ENCODE measurements at regions not wholly inside any gene's neighbourhood (a gene's known extent, or its start where the extent isn't known, plus 50 kb on each side); places are given as distances from the start of the nearest gene placed in this dataset.

DNA sequence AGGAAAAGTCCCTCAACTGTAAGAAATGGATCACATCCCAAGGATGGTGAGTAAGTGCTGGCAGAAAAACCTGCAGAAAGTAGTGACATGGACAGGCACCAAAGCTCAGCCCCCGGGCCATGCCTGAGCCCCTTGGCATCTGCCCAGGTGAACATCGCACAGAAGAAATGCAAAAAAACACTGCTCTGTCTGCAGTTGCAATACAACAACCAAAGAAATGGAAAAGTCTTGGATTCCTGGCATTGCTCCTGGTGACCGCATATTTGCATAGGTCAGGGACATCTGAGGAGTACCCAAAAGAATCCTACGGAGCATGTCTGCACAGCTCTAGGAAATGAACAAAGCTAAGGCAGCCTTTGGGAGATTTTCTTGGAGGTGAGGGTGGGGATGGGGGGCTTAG, 63.1 kb upstream of the PTPRT start:
- Mint-ChIP-seq H3K27me3 (peaks cover 33% of the 10 kb centered on the region), H3K9me3 (no peaks in the 10 kb centered on the region)
- TF ChIP-seq, protein P1, sequence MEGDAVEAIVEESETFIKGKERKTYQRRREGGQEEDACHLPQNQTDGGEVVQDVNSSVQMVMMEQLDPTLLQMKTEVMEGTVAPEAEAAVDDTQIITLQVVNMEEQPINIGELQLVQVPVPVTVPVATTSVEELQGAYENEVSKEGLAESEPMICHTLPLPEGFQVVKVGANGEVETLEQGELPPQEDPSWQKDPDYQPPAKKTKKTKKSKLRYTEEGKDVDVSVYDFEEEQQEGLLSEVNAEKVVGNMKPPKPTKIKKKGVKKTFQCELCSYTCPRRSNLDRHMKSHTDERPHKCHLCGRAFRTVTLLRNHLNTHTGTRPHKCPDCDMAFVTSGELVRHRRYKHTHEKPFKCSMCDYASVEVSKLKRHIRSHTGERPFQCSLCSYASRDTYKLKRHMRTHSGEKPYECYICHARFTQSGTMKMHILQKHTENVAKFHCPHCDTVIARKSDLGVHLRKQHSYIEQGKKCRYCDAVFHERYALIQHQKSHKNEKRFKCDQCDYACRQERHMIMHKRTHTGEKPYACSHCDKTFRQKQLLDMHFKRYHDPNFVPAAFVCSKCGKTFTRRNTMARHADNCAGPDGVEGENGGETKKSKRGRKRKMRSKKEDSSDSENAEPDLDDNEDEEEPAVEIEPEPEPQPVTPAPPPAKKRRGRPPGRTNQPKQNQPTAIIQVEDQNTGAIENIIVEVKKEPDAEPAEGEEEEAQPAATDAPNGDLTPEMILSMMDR (conservative IDR thresholded peaks at IDR 0.05): no peak

GRCh38 chr20:43248341-43248740, 58.6 kb upstream of the PTPRT start:
- H3K27ac Mint-ChIP-seq: no peak overlapping the region
- DNase-seq (ENCODE audit: extremely low spot score, unreplicated experiment): no peak
- no peak overlapping the region for H3K4me3 Mint-ChIP-seq
- peaks cover 3% of the 10 kb centered on the region for H3K4me1 Mint-ChIP-seq (ENCODE audit: unreplicated experiment)
- H3K27me3 Mint-ChIP-seq: peaks cover 36% of the 10 kb centered on the region
- no peaks in the 10 kb centered on the region for H3K36me3 Mint-ChIP-seq
- H3K9me3 Mint-ChIP-seq: no peaks in the 10 kb centered on the region
- TF ChIP-seq, protein P1 (conservative IDR thresholded peaks at IDR 0.05): no peak

More for the DNA sequence above, 63.1 kb upstream of the PTPRT start:
- Mint-ChIP-seq H3K27ac (no peak overlapping the region), H3K4me3 (no peak overlapping the region), H3K36me3 (no peaks in the 10 kb centered on the region), H3K4me1 (ENCODE audit: unreplicated experiment) (no peaks in the 10 kb centered on the region)
- no peak for DNase-seq (ENCODE audit: extremely low spot score, unreplicated experiment)

DNA sequence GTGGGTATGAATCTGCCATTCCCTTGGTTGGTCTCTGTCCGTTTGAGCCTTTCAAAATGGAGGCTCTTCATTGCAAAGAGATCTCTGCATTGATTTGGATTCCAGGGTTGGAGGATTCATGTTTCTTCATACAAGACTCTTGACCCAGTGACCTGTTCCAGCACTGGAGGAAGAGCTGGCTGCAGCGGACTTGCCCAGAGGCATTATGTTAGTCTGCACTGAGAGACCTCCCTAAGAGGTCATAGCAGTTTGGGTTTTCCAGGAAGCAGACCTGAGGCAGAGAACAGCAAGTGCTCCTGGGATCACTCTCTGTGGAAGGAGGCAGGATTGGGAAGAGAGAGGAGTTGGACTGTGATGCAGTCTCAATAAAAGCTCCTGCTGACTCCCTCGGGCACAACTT, 57.7 kb upstream of the PTPRT start:
- H3K36me3 Mint-ChIP-seq: no peaks in the 10 kb centered on the region
- no peaks in the 10 kb centered on the region for H3K9me3 Mint-ChIP-seq

GRCh38 chr20:43244647-43245046, 54.9 kb upstream of the PTPRT start:
- H3K4me1 Mint-ChIP-seq (ENCODE audit: unreplicated experiment): peaks cover 3% of the 10 kb centered on the region
- no peak overlapping the region for H3K4me3 Mint-ChIP-seq
- no peaks in the 10 kb centered on the region for H3K36me3 Mint-ChIP-seq
- no peaks in the 10 kb centered on the region for H3K9me3 Mint-ChIP-seq
- peaks cover 47% of the 10 kb centered on the region for H3K27me3 Mint-ChIP-seq
- TF ChIP-seq, protein P1 (conservative IDR thresholded peaks at IDR 0.05): no peak
- DNase-seq (ENCODE audit: extremely low spot score, unreplicated experiment): no peak
- no peak overlapping the region for H3K27ac Mint-ChIP-seq

More for the DNA sequence above, 57.7 kb upstream of the PTPRT start:
- DNase-seq (ENCODE audit: extremely low spot score, unreplicated experiment): no peak
- peaks cover 34% of the 10 kb centered on the region for H3K27me3 Mint-ChIP-seq
- no peak overlapping the region for H3K27ac Mint-ChIP-seq
- peaks cover 3% of the 10 kb centered on the region for H3K4me1 Mint-ChIP-seq (ENCODE audit: unreplicated experiment)
- H3K4me3 Mint-ChIP-seq: no peak overlapping the region
- TF ChIP-seq, protein P1 (conservative IDR thresholded peaks at IDR 0.05): no peak

DNA sequence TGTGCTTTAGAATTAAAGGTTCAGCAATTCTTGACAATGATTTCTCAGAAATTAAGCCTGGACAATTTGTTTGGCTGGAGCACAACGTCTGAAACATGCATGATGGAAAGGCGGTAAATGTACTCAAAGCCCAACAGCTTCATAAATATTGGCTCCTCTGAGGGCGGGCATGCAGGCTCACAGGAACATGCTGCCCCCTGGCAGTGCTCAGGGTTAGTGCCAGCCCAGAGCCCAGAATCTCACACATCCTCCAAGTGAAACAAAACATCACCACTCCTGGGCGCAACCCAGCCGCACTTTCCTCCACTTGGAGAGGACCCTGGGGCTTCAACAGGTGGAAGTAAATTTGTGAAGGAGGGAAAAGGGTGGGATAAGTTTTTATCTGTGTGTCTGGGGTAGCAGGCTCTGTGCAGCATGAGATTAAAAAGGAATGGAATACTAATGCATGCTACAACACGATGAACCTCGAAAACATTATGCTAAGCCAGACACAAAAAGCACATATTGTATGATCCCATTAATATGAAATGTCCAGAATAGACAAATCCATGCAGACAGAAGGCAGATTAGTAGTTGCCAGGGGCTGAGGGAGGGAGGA, 54.1 kb upstream of the PTPRT start:
- Mint-ChIP-seq H3K4me3 (no peak overlapping the region), H3K9me3 (peaks cover 8% of the 10 kb centered on the region), H3K27ac (no peak overlapping the region), H3K4me1 (ENCODE audit: unreplicated experiment) (peaks cover 3% of the 10 kb centered on the region), H3K36me3 (no peaks in the 10 kb centered on the region), H3K27me3 (peaks cover 52% of the 10 kb centered on the region)
- TF ChIP-seq, protein P1 (conservative IDR thresholded peaks at IDR 0.05): peak; percentile 56
- DNase-seq (ENCODE audit: extremely low spot score, unreplicated experiment): no peak
